ENCODE measurements at regions not wholly inside any gene's neighbourhood (a gene's known extent, or its start where the extent isn't known, plus 50 kb on each side); places are given as distances from the start of the nearest gene placed in this dataset.

GRCh38 chr18:27717250-27717649 is 459.7 kb downstream of the CDH2 start:
- Mint-ChIP-seq H3K9me3 (peaks cover 23% of the 10 kb centered on the region), H3K36me3 (peaks cover 3% of the 10 kb centered on the region), H3K27me3 (ENCODE audit: insufficient read depth, low read depth) (no peaks in the 10 kb centered on the region), H3K4me3 (peak overlapping the region; percentile 21), H3K4me1 (peaks cover 47% of the 10 kb centered on the region), H3K27ac (no peak overlapping the region)
- TF ChIP-seq EZH2 (IDR thresholded peaks at IDR 0.05) = no peak
- TF ChIP-seq CTCF (IDR thresholded peaks at IDR 0.05) = no peak
- no peak for TF ChIP-seq EZH2phosphoT487 (IDR thresholded peaks at IDR 0.05)
- Histone ChIP-seq H3K9ac (no peak overlapping the region), H4K20me1 (ENCODE audit: low read depth) (no peaks in the 10 kb centered on the region), H3K4me2 (no peak overlapping the region), H3K27ac (no peak overlapping the region), H3K36me3 (no peaks in the 10 kb centered on the region), H3K9me3 (ENCODE audit: low read depth) (no peaks in the 10 kb centered on the region), H3K4me1 (peaks cover 53% of the 10 kb centered on the region), H2AFZ (replicated peaks) (no peak overlapping the region), H3K27me3 (no peaks in the 10 kb centered on the region), H3K79me2 (ENCODE audit: low read depth) (no peaks in the 10 kb centered on the region), H3K4me3 (no peak overlapping the region), H3F3A (ENCODE audit: low read depth) (peaks cover 30% of the 10 kb centered on the region)
- no peak for DNase-seq (ENCODE audit: low spot score)

- H3K4me1 ChIP-seq = peaks cover 68% of the 10 kb centered on the region
- Mint-ChIP-seq H3K27me3 (ENCODE audit: insufficient read depth, low read depth) (no peaks in the 10 kb centered on the region), H3K9me3 (peaks cover 25% of the 10 kb centered on the region), H3K4me3 (no peak overlapping the region), H3K4me1 (peaks cover 62% of the 10 kb centered on the region), H3K27ac (peak overlapping the region; percentile 42), H3K36me3 (peaks cover 3% of the 10 kb centered on the region)
- H3K4me2 ChIP-seq = no peak overlapping the region
- H4K20me1 ChIP-seq (ENCODE audit: low read depth) = no peaks in the 10 kb centered on the region
- no peak overlapping the region for H2AFZ ChIP-seq (replicated peaks)
- no peak for DNase-seq (ENCODE audit: low spot score)
- no peak for TF ChIP-seq EZH2 (IDR thresholded peaks at IDR 0.05)
- no peak for TF ChIP-seq CTCF (IDR thresholded peaks at IDR 0.05)
- TF ChIP-seq EZH2phosphoT487 (IDR thresholded peaks at IDR 0.05) = no peak
- no peak overlapping the region for H3K4me3 ChIP-seq
- no peak overlapping the region for H3K27ac ChIP-seq
- no peaks in the 10 kb centered on the region for H3K36me3 ChIP-seq
- no peaks in the 10 kb centered on the region for H3K27me3 ChIP-seq
- no peaks in the 10 kb centered on the region for H3K9me3 ChIP-seq (ENCODE audit: low read depth)
- no peak overlapping the region for H3K9ac ChIP-seq
- H3K79me2 ChIP-seq (ENCODE audit: low read depth) = no peaks in the 10 kb centered on the region
- H3F3A ChIP-seq (ENCODE audit: low read depth) = peaks cover 45% of the 10 kb centered on the region
Measured at GRCh38 chr18:27715751-27716150, 461.2 kb downstream of the CDH2 start.

GRCh38 chr18:27713738-27714095 is 463.2 kb downstream of the CDH2 start:
- H3K36me3 Mint-ChIP-seq = peaks cover 17% of the 10 kb centered on the region
- H3K9me3 ChIP-seq (ENCODE audit: low read depth) = peaks cover 8% of the 10 kb centered on the region
- no peaks in the 10 kb centered on the region for H3K27me3 Mint-ChIP-seq (ENCODE audit: insufficient read depth, low read depth)
- no peak overlapping the region for H3K9ac ChIP-seq
- peaks cover 46% of the 10 kb centered on the region for H3F3A ChIP-seq (ENCODE audit: low read depth)
- no peaks in the 10 kb centered on the region for H3K27me3 ChIP-seq
- H3K4me3 ChIP-seq = peak overlapping the region; percentile 19
- peaks cover 59% of the 10 kb centered on the region for H3K4me1 ChIP-seq
- peaks cover 60% of the 10 kb centered on the region for H3K4me1 Mint-ChIP-seq
- H3K9me3 Mint-ChIP-seq = peaks cover 31% of the 10 kb centered on the region
- DNase-seq (ENCODE audit: low spot score) = peak; percentile 53
- peak overlapping the region; percentile 93 for H3K27ac ChIP-seq
- H3K27ac Mint-ChIP-seq = peak overlapping the region; percentile 95
- H3K36me3 ChIP-seq = peaks cover 8% of the 10 kb centered on the region
- TF ChIP-seq EZH2phosphoT487 (IDR thresholded peaks at IDR 0.05) (no peak), CTCF (IDR thresholded peaks at IDR 0.05) (no peak), EZH2 (IDR thresholded peaks at IDR 0.05) (no peak)
- no peak overlapping the region for H2AFZ ChIP-seq (replicated peaks)
- no peaks in the 10 kb centered on the region for H4K20me1 ChIP-seq (ENCODE audit: low read depth)
- no peaks in the 10 kb centered on the region for H3K79me2 ChIP-seq (ENCODE audit: low read depth)
- peak overlapping the region; percentile 74 for H3K4me2 ChIP-seq
- peak overlapping the region; percentile 74 for H3K4me3 Mint-ChIP-seq
